HG03460 (cell line): ENCODE measurements at regions not wholly inside any gene's neighbourhood (a gene's known extent, or its start where the extent isn't known, plus 50 kb on each side); places are given as distances from the start of the nearest gene placed in this dataset.
"Not testable (repeated sequence)": the region's sequence is repeated elsewhere in the genome, so short reads cannot be mapped to it uniquely, and the experiment has no call there.

ENCODE experiments used
- ATAC-seq: cut with Tn5 transposase; IDR thresholded peaks from one replicate; pipeline ENCODE4 v1.9.1; 2021; ENCODE audit not compliant: unreplicated experiment

DNA sequence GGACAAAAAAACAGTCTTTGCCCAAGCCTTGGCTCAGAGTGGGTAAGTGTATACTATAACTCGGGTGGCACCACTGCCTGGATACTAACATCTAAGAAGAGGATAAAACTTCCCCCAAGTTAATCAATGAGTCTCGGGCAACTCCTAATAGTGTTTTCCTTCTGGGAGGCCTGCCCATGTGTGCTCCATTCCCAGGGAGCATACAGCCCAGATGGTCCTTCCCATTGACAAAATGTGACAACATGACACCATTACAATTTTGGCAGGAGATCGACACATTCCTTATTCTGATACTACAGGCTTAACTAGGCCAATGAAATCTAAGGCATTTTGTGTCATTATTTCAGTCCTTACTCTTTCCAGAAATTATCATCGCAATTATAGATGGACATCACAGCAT, 52.7 kb upstream of the CRIM1 start:
- ATAC-seq = no peak

DNA sequence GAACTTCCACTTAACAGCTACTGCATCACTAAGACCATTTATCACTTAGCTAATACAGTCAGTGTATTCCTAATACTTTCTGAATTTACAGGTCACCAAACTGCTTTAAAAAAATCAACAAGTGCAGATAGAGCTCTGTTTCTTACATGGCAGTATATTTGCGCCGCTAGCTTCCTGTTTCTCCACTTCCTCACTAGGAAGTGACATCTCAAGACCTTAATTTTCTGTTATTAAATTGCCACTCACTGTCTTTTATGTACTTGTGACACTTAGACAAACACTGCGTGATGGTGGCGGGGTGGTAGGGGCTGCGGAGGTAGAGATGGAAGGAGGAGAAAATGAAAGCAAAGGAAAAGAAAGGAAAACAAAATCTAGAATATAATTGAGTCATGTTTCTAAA, 53.7 kb upstream of the CRIM1 start:
- no peak for ATAC-seq

DNA sequence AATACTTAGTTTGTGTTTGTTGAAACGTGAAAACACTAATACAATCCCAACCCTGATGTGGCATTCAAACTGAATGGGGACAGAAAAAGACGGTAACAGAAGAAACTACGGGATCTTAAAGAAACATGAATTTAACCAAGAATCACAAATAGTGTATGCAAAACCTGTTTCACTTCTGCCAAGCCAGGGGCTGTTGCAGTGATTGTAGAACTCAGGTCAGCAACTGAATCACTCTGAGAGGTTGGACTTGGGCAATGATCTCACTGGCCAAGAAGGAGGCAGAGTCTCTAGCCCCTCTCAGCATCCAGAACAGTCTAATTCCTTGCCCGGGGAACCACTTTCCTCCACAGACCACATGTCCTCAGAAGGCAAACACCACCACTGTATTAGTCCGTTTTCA, 54.9 kb upstream of the CRIM1 start:
- ATAC-seq = no peak

DNA sequence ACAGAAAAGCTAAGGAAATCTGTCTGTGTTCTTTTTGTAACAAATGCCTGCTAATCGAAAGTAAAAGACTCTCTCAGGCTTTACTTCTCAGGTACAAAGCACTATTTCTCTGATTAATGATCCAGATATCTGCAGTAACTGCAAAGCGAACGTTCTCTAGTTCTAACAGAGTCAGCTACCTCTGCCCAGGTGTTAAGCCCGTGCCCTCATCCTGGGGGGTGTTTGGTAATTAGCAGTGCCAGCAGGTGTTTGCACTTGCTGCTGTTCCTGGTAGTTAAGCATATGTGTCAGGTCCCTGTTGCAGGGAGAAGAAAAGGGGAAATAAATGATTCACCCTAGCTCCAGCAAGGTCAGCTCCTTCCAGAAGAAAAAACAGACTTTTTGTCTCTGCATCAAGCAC, 58.8 kb upstream of the CRIM1 start:
- ATAC-seq = no peak

DNA sequence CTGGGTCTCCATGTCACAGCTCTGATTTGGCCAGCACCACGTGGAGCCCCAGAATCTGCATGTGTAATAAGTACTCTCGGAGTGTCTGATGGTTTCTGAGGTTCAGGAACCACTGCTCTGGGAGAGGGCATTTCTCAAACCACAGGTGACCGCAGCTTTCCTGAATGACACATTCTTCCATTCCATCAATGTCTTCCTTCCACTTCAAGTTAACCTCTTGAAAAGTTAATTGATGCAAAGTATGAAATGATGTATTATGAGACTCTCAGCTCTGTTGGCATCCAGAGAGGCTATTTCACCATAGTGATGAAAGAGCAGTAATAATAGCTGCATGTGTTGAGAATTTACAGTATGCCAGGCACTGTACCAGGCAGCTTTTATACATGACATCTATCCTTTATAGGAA, 61.3 kb upstream of the CRIM1 start:
- ATAC-seq = no peak

DNA sequence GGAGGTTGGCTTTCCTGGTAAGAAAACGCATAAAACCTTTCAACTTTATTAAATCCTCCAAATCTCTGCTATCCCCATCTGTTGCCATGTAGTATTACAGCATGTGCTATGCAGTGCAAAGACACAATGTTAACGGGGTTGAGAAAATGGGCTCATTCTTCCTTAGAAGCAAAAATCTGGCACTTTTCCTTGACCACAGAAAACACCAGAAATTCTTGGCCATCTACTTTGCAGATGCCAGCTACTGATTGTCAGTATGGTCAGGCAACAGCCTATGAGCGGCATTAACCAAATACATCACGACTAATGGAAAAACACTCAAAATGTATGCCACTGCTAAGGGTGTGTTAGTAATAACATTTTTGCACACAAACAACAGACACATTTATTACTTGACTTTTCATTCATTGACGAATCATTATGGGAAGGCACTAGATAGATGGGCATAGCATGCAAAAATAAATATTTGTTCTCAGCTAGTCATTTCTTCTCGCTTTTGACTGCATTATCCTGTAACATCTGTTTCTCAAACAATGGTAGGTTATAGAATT, 65.2 kb upstream of the CRIM1 start:
- no peak for ATAC-seq

DNA sequence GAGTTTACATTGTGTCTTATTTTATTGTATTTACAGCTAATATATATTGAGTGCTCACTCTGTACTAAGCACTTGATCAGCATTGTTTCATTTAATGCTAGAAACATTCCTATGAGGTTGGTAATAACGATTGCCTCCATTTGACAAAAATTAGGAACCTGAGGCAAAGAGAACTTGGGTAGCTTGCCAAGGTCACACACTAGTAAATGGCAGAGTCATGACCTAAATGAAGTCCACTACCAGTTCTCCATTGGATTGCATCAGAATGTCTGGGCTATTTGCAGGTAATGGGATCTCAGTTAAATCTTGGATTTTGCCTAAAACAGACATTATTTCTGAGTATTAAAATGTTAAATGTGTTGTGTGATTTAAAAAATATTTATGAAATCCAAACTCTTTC, 65.8 kb upstream of the CRIM1 start:
- no peak for ATAC-seq

DNA sequence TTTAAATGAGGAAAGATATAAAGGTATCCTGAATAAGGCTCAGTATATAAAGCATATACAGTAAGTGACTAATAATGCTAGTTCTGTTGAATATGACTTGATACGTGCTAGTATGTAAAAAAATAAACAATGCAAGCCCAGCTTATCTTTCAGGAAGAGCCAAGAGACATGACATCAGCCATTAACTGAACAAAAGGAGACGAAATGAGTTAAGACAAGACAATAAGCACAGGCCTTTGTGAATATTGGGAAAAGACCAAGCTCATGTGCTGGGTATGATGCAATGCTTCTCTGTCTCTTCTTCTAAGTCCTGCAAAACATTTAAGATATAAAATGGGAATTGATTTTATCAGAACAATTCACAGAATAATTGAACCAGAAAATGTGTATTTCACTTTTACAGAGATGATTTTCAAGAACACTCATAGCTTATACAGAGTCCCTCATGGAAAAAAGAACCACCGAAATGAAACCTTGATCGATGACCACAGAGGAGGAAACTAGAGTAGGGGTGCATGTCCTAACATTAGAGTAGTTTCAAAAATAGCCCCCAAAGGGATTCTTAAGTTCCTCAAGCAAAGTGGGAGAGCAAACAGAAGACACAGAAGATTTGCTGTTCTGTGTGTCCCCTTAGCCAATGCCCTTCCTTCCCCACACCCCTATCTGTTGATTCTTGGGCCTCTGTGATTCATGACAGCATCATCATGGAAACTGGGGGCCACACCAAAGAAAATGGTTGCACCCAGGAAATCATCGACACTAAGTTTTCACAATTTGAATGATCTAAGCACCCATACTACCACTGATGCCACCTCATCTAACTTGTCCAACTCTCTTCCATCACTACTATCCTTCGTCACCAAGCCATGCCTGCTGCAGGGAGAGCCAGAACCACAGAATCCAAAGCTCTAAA, 68.0 kb upstream of the CRIM1 start:
- ATAC-seq = no peak

DNA sequence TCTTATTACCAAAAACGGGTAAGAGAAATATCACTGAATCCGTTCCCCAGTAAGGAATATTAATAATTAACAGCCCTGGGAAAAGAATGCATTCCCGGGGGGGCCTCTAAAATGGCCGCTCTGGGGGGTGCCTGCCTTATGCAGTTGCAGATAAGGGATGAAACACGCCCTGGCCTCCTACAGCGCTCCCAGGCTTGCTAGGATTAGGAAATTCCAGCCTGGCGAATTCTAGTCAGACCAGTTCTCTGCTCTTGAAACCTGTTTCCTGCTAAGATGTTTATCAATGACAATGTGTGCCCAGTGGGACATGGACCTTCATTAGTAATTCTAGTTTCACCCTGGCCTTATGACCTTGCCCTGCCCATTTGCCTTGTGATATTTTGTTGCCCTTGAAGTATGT, 76.1 kb upstream of the CRIM1 start:
- ATAC-seq = not testable (repeated sequence)

DNA sequence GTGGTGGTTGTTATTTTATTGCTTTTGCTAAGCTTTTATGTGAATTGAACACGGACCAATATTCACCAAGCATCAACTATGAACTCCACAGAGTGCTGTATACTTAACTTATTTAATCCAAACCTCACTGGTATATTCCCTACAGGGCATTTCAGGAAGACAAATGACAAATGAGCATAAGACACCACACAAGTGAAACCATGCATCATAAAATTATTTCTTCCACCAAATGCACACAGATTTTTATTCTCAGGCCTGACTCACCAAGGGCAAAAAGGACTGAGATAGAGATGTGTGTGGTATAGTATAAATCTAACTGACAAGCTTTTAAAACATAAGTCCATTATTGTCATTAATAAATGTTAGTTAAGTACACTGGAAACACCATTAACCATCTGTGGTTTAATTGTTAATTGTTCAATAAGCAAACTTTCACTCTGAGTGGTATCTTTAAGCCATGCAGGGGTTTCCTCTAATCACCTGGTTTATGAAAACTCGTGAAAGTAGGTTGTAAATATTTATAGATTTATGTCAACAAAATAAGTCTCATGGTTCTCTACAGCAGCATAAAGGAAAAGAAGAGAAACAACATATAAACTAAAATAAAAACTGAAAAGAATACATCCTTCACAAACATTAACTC, 77.6 kb upstream of the CRIM1 start:
- no peak for ATAC-seq

DNA sequence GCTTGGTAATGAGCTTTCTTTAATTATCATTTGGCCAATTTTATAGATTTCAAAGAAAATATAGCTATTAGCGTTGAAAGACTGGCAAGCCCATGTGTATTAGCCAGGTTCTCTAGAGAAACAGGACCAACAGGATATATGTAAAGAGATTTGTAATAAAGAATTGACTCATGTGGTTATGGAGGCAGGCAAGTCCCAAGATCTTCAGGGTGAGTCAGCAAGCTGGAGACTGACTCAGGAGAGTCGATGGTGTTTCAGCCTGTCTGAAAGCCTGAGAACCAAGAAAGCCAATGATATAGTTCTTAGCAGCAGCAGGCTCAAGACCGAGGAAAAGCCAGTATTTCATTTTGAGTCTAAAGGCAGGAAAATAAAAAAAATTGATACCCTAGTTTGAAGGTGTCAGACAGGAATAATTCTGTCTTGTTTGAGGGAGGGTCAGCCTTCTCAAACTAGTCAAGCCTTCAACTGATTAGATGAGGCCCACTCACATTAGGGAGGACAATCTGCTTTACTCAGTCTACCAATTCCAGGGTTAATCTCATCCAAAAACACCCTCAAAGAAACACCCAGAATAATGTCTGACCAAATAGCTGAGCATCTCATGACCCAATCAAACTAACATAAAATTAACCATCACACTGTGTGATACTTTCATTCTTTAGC, 78.3 kb upstream of the CRIM1 start:
- peak; percentile 58 for ATAC-seq

DNA sequence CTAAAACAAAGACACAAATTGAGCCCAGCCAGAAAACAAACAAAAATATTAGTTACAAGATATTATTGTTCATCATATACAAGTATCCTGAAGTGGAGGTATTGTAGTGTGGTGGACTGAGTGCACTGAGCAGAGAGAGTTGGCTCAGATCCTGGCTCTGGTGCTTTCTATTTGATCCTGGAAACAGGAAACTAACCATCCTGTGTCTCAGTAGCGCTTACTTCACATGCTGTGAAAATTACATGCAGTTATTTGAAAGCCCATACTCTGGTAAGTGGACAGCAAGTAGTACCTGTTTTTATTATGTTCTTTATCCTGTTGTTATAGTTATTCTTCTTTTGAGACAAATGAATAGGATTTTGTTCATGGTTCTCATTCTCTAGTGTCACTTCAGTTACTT, 84.3 kb upstream of the CRIM1 start:
- no peak for ATAC-seq

DNA sequence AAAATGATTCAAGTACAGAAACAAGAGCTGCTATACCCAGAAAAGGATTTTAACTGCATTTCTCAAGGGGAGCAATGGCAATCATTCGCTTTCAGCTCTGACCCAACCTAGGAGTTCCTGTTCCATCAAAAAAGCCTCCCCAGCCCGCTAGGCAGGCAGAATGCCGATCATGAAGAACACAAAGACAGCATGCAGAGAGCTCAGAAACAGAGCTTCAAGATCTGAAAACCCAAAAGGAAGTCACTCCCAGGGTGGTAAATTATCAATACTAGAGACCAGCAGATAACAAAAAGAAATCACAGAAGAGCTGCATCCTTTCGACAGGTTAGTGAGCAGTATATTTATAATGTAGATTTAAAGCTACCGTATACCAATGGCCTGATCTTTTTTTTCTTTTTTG, 84.8 kb upstream of the CRIM1 start:
- ATAC-seq = no peak

DNA sequence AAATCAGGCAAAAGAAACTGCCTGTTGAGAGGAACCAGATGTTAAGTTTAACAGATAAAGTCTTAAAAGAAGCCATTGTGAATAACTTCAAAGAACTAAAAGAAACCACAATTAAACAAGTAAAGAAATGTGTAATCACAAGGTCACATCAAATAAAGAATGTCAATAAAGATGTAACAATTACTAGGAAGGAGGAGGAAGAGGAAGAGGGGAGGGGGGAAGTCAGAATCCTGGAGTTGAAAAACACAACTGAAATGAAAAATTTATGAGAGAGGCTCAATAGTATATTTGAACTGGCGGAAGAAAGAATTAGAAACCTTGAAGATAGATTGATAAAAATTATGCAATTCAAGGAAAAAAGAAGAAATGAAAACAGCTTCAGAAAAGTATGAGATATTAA, 88.4 kb upstream of the CRIM1 start:
- no peak for ATAC-seq

DNA sequence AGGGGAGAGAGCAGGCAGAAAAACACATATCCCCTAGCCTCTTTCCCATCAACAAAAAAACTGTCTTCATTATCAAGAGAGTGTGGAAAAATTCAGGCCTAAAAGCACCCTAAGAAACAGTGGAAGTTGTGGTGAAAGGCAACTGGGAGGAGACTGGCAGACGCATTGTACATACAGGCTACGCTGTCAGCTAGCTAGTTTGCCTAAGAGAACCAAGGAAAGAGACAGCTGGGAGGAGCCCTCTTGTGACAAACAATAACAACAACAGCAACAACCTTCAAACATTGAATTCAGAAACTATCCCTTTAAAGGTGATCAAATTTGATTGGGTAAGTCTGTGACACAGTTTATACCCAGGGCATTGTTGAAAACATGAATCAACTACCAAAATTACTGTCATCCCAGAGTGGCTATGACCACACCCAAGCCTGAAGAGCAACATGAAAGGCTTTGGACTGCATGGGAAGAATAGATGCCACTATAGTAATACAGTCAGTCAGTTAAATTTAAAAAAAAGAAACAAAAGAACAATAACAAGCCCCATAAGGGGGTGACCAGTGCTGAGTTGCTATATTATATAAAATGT, 88.9 kb upstream of the CRIM1 start:
- ATAC-seq = no peak

DNA sequence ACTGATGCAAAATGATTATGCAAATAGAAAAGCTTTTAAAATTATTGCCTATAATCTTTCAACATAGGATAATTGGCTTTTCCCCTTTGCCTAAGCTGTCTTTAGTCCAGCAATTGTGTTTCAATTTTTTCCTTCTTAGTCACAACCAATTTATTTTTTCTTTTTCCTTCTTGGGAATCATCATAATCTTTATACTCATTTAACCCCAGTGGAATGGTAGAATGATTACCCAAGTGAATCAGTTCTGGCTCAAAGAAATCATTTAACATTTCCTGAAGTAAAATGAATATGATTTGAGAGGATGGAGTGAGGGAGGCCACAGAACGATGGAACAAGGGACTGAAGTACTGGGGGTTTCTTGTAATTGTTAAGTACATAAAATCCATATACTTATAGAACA, 93.0 kb upstream of the CRIM1 start:
- no peak for ATAC-seq

DNA sequence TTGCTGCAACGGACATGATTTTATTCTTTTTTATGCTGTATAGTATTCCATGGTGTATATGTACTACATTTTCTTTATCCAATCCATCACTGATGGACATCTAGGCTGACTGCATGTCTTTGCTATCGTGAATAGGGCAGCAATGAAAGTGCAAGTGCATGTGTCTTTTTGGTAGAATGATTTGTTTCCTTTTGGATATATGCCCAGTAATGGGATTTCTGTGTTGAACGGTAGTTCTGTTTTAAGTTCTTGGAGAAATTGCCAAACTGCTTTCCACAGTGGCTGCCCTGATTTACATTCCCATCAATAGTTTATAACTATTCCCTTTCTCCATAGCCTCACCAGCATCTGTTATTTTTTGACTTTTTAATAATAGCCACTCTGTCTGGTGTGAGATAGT, 99.7 kb upstream of the CRIM1 start:
- ATAC-seq = no peak

DNA sequence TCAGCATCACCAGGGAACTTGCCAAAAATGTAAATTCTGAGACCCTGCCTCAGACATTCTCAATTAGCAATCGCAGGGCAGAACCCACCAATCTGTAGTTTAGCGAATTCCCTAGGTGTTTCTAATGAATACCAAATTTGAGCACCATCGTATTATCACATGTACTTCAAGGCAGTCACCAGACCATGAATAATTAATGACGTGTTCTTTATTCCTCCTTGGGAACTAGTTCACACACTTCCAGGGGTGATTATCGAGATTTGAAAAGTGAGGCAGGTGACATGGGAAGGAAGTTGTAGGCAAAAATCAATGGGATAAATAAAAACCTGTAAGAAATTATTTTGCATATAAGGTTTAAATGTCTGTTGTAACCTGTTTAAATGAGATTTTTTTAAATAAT, 102.5 kb upstream of the CRIM1 start:
- ATAC-seq = no peak

DNA sequence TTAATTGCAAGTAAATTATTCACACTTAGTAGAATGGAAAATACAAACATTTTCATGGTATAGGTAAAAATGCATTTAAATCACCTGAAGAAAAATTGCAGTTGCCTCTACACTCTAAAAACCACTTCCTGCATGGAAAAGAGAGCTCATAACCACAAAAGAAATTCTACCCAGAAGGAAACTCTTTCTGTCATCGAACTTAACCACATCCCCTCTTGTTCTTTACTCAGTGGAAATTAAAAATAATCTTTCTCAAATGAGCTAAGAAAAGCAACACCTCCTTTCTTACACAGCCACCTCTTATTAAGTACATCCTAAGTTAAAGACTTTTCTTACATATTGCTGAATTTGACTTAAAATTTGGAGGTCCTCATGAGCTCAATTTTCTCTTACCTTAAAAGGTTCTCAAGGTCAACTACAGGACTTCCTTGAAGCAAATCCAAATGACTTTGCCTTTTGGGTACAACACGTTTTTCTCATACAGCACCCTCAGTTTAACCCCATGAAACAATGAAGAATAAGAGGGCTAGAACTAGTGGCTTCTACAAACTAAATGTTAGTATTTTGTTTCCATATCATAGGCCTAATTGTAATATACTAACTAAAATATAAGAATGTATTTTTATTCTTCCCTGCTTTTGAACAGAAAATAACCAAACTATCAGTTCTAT, 109.1 kb upstream of the CRIM1 start:
- peak; percentile 80 for ATAC-seq

DNA sequence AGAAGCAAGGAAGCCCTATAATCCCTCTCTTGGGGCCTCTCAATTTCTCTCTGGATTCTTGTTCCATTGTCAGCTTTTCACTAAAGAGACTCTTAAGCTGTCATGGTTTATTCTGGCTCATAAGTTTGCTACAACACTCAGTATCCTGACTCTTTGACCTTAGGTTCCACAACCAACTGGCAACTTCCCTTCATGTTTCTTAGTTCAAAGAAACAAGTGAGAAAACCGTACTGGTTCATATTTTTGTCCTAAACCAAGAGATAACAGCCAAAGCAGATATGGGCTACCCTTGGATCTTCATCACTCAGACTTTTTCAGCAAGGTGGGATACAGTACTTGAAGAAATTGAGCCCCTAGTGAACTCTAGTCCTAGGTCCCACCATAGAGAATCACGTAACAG, 109.9 kb upstream of the CRIM1 start:
- ATAC-seq = no peak

DNA sequence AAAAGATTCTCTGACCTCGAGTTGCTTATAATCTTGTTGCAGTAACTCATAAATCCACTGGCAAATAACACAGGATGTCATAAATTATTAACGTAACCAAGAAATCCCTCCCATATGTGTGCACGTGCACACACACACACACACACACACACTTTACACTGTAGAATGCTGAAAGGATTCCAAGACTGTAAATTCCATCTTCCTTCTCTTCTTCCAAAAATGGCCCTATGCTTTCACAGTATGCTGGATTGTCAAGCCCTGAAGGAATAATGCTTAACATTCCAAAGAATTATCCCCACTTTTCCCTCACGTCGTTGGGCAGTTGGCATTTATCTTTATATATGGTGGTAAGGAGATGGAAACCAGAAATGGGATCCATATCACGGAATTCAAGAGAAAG, 117.5 kb upstream of the CRIM1 start:
- ATAC-seq = no peak
